NCI-H2196 treated with DMSO at 0.1 percent for 48 hours (cell line): ENCODE measurements at regions not wholly inside any gene's neighbourhood (a gene's known extent, or its start where the extent isn't known, plus 50 kb on each side); places are given as distances from the start of the nearest gene placed in this dataset.
"Not testable (repeated sequence)": the region's sequence is repeated elsewhere in the genome, so short reads cannot be mapped to it uniquely, and the experiment has no call there.

Experiments
- DNase-seq: peaks from one replicate; lab custom pipeline; 2025; ENCODE audit not compliant: unreplicated experiment; lab: John Stamatoyannopoulos, UW

DNA sequence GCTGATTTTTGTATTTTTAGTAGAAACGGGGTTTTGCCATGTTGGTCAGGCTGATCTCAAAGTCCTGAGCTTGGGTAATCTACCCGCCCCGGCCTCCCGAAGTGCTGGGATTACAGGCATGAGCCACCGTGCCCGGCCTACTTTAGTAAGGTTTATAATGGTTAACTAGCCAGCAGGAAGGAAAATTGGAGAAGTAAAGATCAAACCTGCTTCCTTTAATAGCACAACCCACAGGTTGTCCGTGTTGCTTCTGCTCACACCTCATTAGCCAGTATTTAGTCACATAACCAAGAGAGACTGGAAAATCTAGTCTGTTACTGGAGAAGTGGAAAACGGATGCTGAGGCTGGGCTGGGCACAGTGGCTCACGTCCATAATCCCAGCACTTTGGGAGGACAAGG is 51.9 kb upstream of the TBL1XR1 start:
- DNase-seq, result no peak

DNA sequence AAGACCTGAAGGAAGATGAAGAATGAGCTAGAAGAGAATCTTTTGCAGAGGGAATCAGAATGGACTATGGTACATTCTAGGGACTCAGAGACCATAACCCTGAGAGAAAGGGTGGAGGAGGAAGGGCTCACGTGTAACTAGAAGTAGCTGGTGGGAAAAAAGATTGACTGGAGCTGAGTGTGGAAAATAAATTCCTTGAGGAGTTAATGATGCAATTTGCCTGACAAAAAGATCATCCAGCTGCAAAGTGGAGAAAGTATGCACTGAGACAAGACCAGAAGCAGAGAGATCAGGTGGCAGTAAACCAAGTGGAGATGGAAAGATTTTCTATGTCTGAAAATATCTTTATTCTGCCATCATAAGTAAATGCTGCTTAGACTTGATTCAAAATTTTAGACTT is 52.9 kb upstream of the TBL1XR1 start:
- DNase-seq, result no peak

DNA sequence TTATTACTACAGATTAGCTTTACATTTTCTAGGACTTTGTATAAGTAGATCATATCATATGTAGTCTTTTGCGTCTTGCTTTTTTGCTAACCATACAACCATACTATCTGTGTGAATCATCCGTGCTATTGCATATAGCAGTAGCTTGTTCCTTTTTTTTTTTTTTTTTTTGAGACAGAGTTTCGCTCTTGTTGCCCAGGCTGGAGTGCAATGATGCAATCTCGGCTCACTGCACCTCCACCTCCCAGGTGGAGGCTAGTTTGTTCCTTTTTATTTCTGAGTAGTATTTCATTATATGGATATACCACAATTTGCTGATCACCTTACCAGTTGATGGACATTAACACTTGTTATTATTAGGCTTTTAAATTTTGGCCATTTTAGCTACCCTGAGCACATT is 54.5 kb upstream of the TBL1XR1 start:
- no peak for DNase-seq

DNA sequence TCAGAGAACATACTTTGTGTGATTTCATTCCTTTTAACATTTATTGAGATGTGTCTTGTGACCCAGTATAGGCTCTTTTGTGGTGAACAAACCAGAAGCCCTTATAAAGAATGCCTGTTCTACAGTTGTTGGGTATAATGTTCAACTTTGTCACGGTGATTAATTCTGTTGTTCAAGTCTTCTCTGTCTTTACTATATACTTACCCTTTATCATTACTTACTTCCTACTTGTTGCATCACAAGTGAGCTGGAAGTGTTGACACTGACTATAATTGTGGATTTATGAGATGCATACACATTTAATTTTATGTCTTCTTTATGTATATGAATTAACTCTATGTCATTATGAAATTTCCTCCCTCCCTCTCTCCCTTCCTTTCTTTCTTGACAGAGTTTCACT is 59.7 kb upstream of the TBL1XR1 start:
- no peak for DNase-seq

DNA sequence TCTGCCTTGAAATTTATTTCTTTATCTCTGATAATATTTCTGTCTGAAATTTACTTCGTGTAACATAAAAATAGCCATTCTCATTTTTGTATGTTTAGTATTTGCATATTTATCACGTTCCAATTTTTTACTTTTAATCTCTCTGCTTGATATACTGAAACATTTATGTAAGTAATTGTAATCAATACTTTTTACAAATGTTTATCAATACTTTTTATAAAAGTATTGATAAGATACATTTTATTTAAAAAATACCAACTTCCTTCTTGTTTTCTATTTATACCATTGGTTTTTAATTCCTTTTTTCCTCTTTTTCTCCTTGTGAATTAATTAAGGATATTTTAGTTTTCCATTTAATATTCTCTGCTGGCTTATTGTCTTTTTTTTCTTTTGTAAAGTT is 60.3 kb upstream of the TBL1XR1 start:
- no peak for DNase-seq

DNA sequence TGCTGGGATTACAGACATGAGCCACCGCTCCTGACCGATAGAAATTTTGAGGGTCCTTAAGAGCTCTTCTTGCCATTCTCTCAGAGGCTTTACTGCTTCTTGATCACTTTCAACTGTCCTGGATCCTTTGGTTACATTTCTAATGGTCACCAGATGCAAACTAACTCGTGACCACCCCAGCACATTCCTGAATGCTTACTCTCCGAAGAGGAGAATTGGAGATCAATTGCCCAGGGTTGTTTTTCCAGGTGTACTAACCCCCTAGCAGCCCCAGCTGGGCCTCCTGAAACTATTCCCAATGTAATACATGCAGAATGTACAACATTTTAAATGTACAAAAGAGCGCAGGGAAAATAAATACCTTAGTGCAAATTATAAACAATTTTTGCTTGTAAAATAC is 65.1 kb upstream of the TBL1XR1 start:
- DNase-seq, result no peak

DNA sequence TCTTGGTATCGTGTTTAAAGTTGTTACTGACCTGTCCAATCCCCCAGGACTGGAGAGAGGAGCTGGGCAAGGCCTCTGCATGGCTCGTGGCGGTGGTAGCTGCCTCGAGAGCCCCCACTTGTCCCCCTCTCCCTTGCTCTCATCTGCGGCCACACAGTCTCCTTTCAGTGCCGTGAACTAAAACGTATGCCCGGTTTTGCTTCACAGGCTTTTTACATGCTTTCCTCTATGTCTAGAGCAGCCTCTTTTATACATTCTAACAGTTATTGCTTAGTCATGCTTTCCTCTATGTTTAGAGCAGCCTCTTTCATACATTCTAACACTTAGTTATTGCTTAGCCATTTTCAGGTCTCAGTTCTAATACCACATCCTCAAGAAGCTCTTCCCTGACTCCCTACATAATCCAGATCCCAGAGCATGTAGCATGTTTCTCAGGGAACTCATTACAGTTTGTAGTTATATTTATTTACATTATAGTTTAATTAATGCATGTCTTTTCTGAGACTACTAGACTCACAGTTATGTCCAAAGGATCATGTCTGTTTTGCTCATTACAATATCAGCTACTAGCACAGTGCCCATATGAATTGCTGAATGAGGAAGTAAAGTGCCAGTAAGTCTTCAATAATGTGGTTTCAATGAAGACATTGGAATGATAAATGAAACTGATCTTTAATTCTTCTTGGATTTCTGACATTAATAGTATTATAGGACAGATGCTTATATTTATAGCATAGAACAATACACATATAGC is 66.5 kb upstream of the TBL1XR1 start:
- DNase-seq, result no peak

DNA sequence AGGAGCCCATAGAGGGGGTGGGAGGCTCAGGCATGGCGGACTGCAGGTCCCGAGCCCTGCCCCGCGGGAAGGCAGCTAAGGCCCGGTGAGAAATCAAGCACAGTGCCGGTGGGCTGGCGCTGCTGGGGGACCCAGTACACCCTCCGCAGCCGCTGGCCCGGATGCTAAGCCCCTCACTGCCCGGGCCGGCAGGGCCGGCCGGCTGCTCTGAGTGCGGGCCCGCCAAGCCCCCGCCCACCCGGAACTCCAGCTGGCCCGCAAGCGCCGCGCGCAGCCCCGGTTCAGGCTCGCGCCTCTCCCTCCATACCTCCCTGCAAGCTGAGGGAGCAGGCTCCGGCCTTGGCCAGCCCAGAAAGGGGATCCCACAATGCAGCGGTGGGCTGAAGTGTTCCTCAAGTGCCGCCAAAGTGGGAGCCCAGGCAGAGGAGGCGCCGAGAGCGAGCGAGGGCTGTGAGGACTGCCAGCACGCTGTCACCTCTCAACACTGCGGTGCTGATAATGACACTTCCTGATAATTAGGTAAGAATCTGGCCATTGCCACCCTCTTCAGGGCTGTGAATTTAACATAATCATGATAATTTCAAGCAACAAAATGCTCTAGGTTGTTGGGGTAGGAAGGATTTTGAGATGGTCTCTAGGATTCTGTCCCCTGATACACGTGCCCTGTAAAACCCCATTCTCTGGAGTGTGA is 74.7 kb upstream of the TBL1XR1 start:
- not testable (repeated sequence) for DNase-seq

DNA sequence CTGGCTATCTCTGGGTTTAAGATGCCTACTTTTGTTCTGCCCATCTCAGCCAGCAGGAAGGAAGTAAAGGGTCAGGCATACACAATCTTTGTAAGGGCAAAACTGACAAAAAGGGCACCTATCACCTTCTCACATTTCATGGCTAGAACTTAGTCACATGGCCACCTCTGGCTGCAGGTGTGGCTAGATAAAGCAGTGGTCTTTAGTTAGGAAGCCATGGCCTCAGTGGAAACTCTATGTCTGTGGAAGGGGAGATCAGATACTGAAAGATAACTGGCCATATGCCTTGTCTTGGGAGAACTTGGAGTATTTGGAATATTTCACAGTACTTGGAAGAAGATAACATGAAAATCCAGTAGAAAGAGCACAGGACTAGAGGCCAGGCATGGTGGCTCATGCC is 80.7 kb upstream of the TBL1XR1 start:
- no peak for DNase-seq

DNA sequence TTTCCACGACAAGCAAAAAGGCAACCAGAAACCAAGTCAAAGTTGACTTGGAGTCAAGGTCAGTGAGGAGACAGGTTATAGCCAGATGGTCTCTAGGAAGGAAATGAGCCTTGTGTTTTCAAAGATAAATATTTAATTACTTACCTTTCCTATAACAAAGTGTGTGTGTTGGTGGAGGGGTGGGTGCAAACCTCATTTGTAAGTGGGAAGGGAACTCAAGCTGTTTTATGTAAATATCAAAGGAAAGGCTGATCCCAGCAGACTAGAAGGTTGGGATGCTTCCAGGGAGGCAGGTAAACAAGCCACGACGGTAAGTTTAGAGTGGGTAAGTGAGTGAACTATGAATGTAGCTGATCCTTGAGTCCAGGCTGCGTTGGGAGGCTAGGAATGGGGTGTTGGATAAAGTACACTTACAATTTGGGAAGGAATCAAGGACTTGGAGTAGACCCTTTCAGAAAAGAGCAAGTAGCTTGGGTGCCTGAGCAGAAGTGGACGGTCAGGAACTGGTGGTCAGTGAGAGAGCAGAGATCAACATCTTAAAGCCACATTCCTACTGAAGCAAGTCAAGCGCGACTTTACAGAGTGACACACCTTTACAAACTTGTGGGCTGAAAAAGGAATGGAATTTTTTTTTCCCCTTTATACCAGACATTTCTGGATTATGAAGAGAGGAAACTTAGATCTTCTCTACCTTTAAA is 82.0 kb upstream of the TBL1XR1 start:
- peak; percentile 76 for DNase-seq

DNA sequence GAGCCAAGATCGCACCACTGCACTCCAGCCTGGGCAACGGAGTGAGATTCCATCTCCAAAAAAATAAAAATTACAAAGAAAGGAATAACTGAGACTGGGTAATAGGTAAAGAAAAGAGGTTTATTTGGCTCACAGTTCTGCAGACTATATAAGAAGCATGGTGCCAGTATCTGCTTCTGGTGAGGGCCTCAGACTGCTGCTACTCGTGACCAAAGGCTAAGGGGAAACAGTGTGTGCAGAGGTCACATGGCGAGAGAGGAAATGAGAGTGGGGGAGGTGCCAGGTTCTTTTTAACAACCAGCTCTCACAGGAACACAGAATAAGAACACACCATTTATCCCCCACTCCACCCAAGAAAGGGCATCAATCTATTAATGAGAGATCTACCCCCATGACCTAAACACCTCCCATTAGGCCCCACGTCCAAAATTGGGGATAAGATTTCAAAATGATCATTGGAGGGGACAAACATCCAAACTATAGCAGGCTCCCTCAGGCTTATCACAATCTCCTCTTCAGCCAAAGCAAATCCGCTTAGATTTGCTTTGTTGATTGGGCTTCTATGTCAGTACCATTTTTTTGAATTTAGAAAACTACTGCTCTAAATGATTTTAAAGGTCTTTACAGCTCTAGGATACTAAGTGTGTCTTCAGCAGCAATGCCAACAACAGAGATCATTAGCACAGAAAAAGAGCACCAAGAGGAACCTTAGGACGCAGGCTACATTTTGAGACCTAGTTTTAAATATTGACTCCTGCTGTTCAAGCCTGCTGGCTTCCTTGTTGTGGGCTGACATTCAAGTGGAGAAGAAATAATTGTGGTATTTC is 84.2 kb upstream of the TBL1XR1 start:
- no peak for DNase-seq

DNA sequence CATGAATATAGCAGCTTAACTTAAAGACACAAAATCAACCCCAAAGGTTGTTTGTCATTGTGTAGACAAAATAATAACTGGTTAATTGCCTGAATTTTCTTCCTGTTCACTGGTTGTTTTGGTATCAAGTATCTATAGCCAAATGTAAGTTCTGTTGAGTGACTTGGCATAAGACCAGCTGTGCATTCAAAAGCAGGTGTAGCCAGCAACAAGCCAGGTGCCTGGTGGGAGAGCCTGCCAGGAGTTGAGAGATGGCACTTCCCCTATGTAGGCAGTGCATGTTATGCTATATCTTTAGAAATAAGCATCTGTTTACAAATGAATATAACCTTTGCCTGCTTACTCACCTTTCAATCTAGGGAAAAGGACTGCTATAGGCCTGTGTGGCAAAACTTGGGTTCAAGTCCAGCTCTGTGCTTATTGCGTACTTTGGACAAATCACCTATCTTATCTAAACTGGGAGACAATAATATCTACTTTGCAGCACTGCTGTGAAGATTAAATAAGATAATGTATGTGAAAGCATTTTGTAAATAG is 84.9 kb upstream of the TBL1XR1 start:
- peak; percentile 75 for DNase-seq

DNA sequence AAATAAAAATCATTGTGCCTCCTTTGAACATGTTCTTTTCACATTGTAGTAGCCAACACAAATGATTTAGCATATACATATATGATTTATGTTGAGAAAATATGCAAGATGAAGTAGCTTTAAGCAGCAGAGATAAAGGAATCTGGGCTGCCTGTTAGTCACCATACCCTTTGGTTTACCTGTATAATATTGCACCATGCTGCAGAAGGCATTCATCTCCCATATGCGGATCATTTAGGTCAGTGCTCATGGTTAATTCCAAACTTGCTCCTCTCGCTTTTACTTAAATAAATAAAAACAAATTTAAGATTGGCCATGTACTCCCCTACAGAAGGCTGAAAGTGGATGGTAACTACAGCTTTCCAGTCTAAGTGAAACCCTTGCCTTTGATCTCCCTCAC is 86.7 kb upstream of the TBL1XR1 start:
- no peak for DNase-seq

DNA sequence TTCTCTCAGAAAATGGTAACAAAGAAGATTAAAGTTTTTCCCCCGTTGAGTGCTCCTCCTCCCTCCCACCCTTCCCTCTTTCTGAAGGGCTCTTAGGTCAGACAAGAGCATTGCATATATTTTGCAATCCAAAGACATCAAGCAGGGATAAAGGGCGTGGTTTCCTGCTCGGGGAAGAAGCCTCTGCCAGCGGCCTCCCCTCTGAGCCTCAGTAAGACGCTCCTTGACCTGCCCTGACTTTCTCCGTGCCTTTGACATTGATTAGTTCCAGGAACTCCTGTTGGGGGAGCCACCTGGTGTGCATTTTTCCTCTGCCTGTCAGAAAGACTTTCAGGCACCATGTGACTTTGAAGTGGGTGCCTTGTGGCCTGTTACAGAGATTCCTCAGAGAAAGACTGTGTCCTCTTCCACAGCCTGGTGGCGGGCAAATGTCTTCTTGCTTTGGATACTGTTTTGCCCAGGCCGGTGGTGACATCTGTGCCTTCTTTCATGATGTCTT is 87.2 kb upstream of the TBL1XR1 start:
- no peak for DNase-seq

DNA sequence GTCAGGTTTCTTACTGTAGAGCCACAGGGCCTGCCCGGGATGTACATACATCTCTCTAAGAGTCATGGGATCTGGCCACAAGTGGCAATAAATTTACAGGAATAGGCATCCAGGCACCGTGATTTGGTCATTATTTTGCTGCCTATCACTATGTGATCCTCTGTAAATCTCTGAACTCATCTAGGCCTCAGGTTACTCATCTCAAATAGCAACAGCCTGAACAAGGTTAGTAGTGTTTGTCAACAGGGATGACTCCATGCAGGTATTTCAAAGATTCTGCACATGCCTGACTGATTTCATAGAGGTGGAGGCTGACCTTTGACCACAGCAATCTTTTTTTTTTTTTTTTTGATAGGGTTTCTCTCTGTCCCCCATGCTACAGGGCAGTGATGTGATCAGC is 88.8 kb upstream of the TBL1XR1 start:
- DNase-seq, result peak; percentile 48

DNA sequence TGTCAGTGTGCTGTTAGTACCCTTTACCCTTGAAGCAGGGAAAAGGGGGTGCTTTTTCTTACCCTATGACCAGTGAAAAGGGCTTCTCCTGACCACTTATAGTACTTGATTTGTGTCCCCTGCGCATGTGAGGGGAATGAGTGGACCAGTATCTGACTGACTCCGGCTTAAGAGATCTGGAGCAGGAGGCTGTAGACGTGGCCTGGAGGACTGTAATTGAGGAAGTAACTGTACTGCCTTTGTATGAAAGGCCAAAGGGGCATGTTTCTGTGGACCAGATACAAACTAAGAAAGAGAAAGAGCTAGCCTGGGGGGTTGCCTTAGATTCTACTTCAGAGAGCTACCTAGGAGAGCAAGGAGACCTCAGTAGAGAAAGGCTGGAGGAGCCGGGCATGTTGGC is 89.9 kb upstream of the TBL1XR1 start:
- no peak for DNase-seq

DNA sequence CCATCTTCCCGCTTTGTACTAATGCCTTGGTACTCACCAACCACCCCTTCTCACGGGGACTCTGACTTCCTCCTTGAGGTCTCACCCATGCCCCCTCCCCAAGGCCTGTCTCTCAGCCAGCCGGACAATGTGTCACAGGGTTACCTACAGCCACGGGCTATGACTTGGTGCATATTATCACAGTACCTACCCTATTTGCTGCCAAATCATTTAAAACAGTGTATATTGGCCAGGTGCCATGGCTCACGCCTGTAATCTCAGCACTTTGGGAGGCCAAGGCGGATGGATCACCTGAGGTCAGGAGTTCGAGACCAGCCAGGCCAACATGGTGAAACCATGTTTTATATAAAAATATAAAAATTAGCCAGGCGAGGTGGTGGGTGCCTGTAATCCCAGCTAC is 93.4 kb upstream of the TBL1XR1 start:
- no peak for DNase-seq

DNA sequence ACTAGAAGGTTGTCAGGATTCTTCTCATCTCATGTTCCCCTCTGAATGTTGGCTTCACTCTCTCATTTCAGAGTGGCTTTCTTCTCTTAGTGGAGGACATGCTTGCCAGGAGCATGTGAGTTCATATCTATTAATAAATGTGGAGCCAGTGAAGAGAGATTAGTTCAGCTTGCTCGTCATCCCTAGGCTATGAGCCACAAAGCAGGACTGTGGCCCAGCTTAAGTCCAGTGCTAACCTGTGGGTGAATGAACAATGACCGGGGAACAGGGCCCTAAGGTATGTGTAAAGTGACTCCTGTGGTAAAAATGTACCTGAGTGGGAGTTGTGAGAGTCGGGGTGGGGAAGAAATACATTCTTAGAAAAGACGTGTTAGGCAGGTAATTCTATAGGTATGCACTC is 96.9 kb upstream of the TBL1XR1 start:
- DNase-seq, result no peak

DNA sequence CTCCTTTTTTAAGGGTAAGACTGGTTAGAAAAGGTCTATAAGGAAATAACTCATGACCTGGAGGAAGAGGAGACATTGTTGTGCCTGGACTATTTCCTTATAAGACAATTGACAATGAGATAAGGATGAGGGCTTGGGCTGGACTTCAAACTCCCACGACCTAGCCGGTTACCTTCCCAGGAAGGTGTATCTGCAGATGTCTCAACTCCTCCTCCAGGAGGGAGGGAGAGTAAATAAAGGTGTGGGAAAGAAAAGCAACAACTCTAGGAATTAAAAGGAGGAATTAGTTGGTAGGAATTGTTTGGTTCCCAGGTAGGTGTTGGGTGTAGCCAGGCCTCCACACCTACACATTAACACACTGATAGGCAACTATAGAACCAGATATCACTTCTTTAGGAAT is 97.8 kb upstream of the TBL1XR1 start:
- no peak for DNase-seq

DNA sequence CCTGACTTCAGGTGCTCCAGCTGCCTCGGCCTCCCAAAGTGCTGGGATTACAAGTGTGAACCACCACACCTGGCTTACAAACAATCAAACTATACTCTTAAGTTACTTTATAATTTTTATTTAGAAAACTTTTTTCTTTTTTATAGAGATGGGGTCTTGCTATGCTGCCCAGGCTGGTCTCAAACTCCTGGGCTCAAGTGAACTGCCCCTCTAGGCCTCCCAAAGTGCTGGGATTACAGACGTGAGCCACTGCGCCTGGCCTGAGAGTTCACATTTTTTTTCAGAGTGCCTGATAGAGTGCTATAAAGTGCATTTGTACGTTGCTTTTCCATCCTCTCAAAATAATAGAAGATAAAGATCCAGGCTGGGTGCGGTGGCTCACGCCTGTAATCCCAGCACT is 102.0 kb upstream of the TBL1XR1 start:
- no peak for DNase-seq
